NCI-H1105 (cell line): ENCODE measurements at regions not wholly inside any gene's neighbourhood (a gene's known extent, or its start where the extent isn't known, plus 50 kb on each side); places are given as distances from the start of the nearest gene placed in this dataset.
"Not testable (repeated sequence)": the region's sequence is repeated elsewhere in the genome, so short reads cannot be mapped to it uniquely, and the experiment has no call there.

Source experiments
- DNase-seq: peaks from one replicate; lab custom pipeline; 2025; lab: John Stamatoyannopoulos, UW

DNA sequence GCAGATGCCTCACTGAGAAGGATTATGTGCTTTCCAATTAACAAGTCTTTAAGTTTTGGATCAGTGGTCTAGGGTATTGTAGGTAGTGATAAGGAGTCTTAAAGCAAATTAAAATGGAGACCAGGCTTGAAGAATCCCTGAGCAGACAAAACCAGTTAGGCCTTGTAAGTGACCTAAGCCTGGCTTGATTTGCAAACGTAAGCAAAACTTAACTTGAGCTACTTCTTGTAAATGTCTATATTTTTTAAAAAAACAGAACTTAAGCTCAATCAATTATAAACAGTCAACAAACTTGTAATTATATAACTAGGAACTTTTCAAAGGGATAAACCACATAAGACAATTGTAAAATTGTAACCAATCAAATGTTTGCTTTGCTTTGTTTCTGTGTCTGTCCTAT is 72.7 kb upstream of the NALF2 start:
- DNase-seq, result no peak

DNA sequence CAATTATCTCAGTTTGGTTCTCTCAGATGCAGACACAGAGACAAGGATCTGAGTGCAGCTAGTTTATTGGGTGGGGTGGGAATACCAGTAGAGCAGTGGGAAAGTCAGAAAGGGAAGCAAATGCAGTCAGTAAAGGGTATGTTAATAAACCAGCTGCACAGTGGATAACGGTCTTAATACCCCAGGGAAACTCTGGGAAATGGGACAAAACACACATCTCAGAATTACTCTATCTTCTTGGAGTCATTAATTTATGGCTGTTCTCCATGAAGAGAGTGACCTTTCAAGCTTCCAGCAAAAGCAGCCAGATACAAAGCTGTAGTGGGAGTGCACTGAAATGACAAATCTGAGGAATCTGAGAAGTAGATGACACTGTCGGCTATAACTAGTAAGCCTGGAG is 73.3 kb upstream of the NALF2 start:
- no peak for DNase-seq

DNA sequence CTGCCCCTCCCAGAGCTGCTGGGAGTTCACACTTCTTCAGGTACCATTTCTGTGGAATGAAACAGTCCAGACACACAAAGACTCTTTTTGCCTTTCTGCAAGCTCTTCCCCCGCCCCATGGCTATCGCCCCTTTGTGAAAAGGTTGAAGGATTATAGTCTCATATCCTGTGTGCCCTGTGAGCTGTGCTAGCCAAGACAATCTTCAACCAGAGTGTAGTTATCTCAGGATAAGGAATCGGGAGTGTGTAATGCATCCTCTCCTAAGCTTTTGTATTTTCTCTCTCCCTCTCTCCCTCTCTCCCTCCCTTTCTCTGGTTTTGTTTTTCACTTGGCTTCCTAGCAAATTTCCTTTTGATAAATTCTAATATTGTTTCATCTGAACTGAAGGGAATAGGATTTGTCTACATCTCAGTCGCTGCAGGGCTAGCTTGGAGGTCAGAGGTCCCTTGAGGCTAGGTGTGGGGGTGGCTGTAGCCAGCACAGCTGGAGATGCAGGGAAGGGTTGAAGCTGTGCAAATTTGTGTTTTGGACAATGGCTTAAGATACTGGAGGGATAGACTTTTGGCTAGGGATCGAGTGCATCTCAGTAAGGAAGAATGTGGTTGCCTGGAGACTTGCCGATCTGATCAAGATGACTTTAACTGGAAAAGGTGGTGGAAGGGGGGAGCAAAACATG is 74.6 kb upstream of the NALF2 start:
- DNase-seq, result no peak

DNA sequence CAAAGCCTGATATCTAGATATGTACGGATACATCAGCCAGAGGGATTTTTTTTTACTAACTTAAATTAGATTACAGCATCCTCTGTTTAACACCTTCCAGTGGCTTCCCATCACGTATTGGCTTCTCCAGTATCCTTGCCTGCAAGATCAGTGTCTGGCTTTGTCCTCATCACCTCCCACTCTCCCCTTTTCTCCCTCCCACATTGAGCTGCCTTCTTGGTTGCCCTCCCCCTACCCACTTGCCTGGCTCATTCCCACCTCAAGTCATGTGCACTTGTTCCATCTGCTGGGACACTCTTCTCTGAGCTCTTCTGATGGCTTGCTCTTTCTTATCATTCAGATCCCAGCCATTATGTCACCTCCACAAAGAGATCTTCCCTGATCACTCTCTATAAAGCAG is 75.9 kb upstream of the NALF2 start:
- DNase-seq, result no peak

DNA sequence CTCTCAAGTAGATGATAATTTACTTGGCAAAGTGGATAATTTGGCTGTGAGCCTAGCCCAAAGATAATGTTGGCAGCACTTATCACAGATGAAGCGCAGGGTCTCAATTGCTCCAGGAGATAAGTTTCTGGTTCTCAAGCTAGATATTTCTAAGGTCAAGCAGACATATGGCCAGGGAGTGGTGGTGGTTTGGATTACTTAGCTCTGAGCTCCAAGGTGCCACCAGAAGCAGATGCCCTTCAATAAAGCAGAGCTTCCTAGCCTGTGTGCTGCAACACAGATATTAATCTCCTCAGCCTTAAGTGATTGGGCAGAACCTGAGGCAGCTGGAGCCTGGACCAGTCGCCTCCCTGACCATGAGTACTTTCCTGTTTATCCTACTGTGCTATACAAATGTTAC is 79.2 kb upstream of the NALF2 start:
- DNase-seq, result no peak

DNA sequence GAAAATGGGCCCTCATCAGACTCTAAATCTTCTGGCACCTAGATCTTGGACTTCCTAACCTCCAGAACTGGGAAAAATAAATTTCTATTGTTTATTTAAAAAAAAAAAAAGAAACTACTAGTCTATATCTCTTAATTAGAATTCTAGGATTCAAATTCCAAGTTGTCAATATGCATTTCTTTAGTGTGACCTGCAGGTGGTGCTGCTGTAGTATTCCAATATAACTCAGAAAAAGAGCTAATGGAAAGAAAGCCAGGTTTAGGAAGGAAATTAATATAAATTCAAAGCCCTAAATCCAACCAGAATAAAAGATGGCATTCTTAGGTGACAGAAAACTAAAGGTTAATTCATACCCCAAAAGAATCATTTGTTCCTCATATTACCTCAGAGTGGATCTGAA is 80.0 kb upstream of the NALF2 start:
- DNase-seq, result no peak

DNA sequence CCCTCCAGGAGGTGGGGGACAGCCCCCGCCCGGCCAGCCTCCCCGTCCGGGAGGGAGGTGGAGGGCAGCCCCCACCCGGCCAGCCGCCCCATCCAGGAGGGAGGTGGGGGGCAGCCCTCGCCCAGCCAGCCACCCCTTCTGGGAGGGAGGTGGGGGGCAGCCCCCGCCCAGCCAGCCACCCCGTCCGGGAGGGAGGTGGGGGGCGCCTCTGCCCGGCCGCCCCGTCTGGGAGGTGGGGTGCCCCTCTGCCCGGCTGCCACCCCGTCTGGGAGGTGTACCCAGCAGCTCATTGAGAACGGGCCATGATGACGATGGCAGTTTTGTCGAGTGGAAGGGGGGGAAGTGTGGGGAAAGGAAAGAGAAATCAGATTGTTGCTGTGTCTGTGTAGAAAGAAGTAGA is 81.9 kb upstream of the NALF2 start:
- DNase-seq, result not testable (repeated sequence)

DNA sequence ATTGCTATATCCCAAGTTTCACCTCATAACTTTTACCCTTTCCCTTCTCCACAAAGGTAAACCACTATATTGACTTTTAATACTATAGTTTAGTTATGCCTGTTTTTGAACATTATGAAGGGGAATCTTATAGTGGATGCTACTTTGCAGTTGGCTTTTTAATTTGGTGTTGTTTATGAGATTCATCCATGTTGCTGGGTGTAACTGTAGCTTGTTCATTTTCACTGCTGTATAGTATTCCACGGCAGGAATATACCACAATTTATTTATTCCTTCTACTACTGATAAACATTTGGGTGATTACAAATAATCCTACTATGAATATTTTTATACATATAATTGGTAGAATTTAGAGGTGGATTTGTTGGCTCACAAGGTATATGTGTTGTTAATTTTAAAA is 88.4 kb upstream of the NALF2 start:
- no peak for DNase-seq

DNA sequence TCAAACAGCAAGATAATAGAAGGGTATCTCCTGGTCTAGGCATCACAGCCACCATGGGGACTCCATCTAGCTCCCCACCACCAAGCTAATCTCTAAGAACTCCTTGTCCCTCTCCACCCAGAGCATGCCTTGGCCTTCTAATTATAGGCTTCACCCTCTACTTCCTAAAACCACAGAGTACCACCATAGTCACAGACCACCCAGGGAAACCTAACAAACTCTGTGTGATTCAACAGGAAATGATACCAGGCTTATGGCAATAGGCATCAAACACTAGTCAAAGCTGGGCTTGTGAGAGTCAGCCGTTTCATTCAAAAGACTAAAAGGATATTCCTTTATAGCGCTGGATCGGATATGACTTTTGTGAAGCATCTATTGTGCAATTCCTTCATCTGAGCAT is 91.5 kb upstream of the NALF2 start:
- no peak for DNase-seq

DNA sequence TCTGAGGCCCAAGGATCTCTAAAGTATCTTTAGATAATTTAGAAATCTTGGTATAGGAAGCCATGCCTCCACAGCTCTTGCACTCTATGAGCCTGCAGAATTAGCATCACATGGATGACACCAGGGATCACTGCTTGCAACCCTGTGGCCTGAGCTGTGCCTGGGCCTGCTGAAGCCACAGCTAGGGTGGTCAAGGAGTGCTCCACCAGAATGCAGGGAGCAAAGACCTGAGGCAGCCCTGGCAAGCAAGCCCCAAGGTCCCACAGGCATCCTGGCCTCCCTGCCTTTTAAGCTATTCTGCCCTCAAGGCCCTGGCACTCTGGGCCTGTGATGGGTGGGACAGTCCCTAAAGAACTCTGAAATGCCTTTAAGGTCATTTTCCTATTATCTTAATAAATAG is 105.2 kb upstream of the NALF2 start:
- no peak for DNase-seq

DNA sequence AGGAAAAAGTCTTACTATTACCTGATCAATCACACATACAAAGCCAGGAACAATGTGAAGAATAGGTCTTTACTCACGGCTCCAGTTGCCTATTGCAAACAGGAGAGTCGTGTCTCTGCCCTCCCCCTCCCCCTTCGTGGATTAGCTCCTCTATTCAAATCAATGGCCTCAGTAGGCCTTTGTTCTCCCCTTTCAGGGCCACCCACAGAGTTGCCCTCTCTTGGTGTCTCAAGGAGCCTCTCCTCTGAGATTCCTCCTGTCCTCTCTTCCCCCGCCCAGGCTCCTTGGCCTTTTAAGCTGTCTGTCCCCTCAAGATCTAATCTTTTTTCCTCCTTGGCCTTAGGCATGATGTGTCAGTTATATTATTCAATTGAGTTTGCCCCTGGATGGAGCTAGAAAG is 107.2 kb upstream of the NALF2 start:
- no peak for DNase-seq

DNA sequence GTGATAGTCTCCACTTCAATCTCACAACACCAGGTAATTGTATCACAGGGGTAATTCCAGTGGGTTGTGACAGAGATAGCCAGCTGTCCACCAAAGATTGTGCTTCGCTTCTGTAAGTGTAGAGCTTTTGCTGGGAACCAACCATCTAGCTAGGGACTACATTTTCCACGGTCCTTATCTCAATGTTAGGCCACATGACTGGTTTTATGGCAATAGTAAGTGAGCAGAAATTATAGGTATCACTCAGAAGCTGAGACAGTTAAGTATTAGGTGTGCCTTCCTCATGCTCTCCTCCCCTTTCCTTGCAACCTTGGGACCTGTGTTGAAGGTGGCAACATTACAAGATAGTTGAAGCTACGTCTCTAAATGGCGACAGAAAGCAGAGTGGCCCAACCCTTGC is 108.8 kb upstream of the NALF2 start:
- no peak for DNase-seq

DNA sequence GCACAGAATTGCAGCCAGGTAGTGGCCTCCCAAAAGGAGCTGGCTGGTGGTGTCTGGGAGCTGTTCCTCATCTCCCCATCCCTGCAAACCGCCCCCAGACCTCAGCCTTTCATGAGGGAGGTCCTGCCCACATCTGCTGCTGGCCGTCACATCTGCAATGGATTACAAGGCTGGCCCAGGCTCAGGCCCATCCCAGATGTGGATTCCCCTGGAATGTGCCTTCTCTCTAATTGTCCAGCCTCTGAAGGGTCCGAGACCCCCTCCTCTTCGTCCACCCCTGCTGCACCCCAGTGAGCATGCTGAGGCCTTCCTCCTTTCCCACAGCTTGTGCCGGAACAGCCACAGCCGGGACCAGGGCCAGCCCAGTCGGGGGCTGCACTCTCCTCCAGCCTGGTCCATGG is 115.0 kb upstream of the NALF2 start:
- no peak for DNase-seq

DNA sequence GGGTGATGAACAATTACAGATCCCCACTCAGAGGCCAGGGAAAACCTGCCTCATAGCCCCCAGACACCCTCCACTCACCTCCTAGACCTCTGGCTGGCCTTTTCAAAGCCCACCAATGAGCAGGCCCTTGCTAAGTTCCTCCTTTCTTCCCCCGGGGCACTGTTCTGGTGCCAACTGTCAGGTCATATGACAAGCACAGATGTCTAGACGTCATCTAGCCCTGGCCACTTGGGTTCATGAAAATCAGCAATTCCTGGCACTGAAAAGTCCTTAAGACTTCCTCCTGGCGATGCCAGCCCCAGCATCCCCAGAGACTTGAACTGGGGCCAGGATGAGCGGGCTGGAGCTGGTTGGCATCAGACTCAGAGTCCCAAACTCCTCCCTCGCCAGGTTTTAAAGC is 115.6 kb upstream of the NALF2 start:
- DNase-seq, result peak; percentile 14

DNA sequence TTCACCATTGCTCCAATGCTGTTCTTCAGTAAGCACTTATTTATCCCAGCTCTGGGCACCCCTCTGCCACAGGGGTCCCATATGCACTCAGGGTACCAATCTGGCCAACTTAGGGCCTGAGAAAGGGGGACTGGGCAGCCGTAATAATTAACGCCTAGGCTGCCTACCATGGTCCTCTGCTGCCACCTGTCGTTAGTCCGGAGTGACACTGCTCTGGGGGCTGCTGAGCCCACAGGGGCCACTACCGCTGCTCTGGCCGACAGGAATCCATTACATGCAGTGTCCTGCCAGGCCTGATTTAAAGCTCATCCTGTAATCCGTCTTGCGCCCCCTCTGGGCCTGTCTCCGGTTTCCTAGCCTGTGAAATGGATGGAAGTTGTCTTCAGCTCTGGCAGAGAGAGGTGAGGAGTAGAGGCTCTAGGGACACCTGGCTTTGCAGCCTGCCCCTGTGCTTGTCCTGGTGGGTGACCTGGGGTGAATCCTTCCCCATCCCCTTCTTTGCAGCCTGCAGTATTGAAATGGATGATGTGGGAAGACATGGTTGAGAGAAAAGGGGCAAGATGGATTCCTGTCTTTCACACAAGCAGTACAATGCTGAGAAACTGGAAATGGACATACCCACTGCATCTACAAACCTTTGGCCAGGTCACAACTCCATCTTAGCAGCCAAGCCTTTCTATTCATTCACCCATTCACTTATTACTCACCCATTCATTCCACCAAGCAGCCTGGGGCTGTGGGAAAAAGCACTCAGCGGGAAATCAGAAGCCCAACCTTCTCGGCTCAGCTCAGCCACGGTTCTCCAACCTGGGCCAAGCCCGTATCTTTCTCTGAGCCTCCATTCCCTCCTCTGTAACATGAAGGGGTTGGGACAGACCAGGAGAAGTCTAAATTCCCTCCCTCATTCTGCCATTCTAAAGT is 116.3 kb upstream of the NALF2 start:
- DNase-seq, result peak; percentile 4

DNA sequence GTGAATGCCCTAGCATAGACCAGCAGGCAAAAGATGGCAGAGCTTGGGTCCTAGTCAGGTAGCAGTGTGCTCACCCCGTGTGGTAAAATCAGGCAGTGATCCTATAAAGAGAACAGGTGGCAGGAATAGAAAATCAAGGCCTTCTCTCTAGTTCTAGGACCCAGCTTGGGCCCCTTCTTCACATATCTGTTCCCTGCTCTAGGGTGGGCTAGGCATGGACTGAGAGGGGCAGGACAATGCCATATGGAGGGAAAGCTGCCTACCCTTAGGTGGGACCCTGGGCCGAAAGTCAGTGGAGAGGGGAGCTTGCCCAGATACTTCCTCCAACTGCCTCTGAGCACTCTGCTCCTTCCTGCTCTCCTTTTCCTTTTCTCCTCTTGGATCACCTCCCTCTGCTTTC is 117.4 kb upstream of the NALF2 start:
- DNase-seq, result no peak

DNA sequence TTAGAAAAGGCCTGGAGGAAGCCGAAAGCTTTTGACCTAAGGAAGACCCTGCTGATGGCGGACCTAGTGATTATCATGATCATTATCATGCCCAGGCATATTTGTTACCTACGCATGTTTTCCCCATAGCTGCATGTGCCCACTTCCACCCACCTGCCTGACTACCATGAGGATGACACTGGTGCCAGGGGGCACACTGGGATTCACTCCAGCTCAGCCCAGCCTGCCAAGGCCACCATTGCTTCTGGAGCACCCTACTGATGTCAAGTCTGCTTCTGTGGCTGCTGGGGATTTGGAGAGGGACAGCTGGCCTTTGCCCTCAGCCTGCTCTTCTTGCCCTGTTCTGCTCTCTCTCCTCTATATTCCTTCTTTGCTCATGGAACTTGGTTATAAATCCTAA is 124.7 kb upstream of the NALF2 start:
- no peak for DNase-seq

DNA sequence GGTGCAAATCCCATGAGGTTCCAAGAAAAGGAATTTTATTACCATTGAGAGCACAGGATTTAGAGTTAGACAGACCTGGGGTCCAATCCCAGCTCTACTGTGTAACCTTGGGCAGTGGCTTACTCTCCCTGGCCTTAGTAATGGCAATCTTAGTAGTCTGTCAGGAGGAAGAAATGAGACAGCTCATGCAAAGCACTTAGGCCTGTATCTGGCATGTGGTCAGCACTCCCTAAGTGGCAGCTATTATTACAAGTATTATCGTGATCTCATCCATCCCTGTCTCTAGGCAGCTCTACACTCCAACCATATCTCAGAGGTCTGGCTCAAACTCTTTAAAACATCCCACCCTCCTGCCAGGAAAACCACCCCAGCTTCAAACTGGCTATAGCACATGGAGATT is 129.6 kb upstream of the NALF2 start:
- no peak for DNase-seq

DNA sequence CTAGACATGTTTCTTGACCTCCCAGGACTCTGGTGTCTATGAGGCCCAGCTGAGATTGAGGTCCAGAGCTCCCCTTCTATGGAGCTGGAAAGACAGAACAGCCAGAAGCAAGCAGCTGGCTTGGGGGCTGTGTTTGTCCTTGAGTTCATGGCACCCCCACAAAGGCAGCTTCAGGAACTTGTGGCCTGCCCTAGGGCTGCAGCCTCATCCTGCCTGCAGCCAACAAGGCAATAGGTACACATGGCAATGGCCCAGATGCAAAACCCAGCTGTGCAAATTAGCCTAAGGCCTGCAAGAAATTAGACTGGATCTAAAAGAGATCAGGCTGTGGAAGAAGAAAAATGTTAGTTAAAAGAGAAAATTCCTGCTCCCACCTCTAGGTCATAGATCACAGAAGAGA is 131.7 kb upstream of the NALF2 start:
- no peak for DNase-seq

DNA sequence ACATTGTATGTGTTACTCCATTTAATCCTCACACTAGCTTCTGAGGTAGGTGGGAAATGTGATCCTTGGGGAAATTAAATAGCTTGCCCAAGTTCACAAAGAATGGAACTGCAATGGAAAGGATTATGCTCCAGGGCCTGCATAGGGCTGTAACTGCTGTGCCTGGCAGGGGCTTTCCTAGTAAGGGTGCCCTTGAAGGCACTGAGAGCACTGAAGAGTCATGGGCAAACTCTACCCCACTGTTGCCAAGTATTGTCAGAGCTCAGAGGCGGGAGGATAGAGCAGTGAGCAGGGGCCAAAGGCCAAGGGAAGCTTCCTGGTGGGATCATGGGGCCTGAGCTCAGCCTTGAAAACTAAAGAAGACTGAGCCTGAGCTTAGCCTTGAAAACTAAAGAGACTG is 133.0 kb upstream of the NALF2 start:
- DNase-seq, result no peak

DNA sequence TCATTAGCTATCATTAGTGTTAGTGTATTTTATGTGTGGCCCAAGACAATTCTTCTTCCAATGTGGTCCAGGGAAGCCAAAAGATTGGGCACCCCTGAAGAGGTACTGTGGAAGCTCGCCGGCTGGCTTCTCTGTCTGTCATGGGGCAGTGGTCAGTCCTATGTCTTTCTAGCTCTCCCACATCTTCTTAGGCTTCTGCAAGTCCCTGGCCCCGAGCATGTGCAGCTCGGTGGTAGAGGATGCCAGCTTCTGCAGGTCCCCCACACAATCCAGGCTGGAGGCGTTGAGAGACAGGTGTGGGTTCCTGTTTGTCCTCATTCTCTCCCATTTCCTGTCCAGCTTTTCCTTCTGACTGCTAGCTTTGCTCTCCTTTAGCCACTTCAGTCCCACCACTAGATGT is 134.1 kb upstream of the NALF2 start:
- no peak for DNase-seq

DNA sequence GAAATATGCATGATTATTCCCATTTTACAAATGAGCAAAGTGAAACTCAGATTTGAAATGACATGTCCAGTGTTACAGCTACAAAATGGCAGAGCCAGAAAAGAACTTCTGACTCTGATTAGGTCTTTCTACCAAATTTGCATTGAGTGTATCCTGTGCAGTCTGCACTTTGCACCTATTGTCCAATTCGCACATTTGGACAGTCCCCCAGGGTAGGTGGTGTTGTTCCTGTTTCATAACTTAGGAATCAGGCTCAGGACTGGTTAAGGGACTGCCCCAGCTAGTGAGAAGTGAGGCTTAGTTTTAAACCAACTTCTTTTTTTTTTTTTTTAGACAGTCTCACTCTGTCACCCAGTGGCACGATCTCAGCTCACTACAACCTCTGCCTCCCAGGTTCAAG is 137.9 kb upstream of the NALF2 start:
- DNase-seq, result no peak

DNA sequence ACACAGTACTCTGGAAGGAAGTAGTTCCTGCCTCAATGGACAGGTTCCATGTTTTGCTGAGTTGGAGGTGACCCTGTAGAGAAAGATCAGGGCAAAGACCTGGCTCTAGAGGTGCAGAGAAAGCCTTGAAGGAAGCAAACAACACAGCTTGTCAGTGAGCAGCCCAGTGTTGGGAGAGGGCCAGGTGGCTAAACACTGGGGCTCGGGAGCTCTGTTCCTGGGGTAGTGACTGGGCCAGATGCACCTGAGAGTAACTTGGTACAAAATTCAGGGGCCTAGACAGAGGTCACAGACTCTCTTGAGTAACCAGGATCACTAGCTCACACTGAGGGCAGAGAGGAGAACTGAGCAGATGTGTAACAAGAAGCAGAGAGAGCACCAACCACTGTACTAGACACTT is 138.4 kb upstream of the NALF2 start:
- DNase-seq, result no peak

DNA sequence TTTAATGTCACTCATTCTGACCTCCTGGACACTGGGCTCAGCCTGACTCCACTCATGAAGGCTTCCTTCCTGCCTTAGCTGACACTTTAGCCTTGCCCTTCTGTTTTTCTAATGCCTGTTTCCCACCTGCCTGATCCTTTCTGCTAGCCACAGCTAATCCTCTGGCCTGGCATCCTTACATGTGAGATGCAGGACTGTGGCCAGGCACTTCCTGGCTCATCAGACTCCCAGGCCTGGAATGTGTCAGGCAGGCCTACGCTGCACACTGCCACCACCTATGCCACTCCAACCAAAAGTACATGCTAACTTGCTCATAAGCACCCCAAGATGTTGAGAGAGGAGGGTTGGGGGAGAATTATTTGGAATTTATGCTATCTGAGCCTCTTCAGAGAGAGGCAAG is 138.8 kb upstream of the NALF2 start:
- DNase-seq, result no peak
